ENCODE measurements at regions not wholly inside any gene's neighbourhood (a gene's known extent, or its start where the extent isn't known, plus 50 kb on each side); places are given as distances from the start of the nearest gene placed in this dataset.

DNA sequence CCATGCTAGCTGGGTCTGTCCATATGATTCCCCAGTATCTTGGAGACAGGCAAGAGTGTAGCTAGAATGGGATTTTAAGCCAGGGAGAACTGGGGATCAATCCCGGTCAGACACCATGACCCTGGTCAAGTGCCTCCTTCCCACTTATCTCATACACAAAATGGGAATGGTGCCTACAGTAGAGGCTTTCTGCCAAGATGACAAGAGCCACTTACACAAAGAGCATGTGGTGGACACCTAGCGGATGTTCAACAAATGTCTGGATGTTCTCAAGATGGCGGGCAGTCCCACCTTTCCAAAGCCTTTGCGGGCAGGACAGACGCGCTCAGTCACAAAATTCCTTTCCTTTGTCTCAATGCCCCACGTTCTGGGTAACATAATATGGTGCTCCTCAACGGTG is 57.3 kb downstream of the MAF start:
- intact Hi-C loops (cut with DNase I), result no loop called here
- ATAC-seq (ENCODE audit: poor library complexity) (peak; percentile 84), DNase-seq (no peak)

DNA sequence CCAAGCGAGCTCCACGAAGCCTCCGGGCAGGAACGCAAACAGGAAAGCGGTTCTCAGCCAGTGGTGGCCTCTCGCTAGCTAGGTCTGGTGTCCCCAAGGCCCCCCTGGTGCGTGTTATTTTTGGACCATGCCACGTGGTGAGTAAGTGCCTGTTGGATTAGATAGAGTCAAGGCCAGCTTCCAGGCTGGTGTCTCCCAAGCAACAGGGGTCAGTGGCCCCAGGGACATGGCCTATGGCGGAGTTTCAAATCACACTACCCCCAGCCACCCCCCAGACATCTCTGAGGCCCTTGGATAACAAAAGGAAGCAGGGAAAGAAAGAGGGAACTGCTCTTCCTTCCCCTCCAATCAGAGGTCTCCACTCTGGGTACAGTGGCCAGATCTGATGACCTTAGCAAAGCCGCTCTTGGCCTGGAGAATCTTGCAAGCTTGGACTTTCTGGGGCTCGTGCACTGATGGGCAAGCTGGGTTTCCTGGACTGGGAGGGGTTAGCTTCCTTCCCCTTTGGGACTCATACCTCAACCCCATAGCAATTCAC is 58.2 kb downstream of the MAF start:
- intact Hi-C loops (cut with DNase I), result no loop called here
- peak; percentile 79 for DNase-seq
- ATAC-seq (ENCODE audit: poor library complexity), result peak; percentile 91

DNA sequence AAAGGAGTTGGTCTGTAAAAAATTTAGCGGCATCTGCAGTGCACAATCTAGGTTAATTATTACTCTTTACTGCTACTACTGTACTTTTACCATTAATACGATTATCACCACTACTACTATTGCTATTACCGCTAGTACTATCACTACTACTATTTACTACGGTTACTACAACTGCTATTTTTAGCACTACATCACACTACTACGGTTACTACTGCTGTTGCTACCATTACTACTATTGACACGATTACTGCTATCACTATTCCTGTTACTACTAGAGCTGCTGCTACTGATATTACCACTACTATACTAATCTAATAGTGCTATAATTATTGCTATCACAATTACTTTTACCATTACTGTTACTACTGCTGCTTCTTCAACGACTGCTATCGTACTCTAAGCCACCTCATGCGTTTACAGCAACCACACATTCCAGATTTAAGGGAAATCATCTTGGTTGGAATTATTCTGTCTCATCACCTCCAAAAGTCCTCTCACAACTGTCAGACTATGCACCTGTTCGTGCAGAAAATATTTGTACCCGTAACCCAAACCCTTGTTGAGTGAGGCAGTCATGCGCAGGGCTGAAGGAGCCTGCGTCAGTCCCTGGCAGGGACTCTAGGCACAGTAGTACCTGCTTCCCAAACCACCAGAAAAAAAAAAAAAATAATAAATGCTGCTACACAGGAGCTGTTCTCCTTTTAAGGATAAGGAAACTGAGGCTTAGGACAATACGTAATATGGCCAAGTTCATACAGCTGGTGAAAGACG is 59.5 kb downstream of the MAF start:
- no peak for ATAC-seq (ENCODE audit: poor library complexity)
- no peak for DNase-seq
- intact Hi-C loops (cut with DNase I), result no loop called here

DNA sequence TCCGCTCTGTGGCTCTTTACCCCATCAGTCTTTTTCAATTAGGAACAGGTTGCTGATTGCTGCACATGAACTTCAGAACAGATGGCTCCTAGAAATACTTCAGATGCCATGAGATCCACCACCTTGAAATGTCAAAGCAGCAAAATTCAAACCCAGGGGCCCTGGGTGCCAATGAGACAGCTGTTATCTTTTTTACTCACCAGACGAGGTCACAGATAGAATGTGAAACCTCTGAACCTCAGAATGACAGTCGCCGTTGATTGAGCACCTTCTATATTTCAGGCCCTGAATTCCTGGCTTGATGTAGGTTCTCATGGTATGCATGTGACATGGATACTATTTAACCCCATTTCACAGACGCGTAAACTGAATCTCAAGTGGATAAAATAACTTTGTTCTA is 63.0 kb downstream of the MAF start:
- no peak for ATAC-seq (ENCODE audit: poor library complexity)
- no peak for DNase-seq
- intact Hi-C loops (cut with DNase I), result no loop called here

DNA sequence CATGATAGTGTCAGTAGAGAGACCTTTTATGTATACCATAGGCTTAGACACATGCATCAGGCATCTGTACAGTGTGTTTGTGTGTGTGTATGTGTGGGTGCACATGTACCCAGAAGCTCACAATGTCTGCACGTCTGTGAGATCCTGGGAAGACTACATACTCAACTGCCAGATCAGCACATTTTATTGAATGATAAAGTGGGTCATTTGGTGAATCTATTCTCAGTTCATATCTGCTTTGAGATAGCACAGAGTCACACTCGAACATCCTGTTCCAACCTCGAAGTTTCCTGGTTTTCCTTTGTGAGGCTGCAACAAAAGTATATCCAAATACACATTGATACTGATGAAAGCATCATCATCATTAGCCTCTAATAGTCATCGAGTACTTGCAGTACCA is 63.6 kb downstream of the MAF start:
- DNase-seq (no peak), ATAC-seq (ENCODE audit: poor library complexity) (no peak)
- intact Hi-C loops (cut with DNase I), result no loop called here

DNA sequence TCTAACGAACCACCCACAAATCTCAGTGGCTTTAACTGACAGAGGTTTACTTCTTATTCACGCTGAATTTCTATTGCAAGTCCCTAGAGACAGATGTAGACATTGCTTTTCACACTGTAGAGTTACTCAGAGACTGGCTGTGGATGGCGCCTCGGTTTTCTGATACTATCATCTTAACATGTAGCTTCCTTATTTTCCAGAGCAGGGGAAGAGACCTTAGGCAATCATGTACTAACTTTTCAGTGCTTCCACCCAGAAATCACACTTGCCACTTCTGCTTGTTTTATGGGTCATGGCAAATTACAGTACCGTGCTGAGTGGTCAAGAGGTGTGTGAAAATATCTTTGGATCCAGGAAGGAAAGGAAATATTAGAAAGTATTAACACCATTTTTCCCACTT is 65.4 kb downstream of the MAF start:
- DNase-seq, result no peak
- intact Hi-C loops (cut with DNase I), result no loop called here
- ATAC-seq (ENCODE audit: poor library complexity), result peak; percentile 40

DNA sequence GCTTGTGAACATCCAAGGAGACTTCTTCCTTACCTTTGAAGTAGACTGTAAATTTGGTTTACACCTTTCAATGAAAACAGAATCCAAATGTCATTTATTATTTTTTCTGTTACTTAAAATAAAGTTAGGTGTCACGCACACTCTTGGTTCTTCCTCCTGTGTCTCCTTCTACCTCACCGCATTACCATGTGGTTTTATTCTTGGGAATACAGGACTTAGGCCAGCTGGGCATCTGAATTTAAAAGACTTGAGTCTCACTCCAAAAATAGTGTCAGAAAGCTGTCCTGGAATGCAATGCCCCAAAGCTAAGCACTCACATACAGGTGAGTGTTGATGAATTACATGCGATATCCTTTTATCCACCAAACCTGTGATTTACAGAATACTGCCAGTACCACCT is 66.4 kb downstream of the MAF start:
- ATAC-seq (ENCODE audit: poor library complexity), result no peak
- intact Hi-C loops (cut with DNase I), result no loop called here
- no peak for DNase-seq

DNA sequence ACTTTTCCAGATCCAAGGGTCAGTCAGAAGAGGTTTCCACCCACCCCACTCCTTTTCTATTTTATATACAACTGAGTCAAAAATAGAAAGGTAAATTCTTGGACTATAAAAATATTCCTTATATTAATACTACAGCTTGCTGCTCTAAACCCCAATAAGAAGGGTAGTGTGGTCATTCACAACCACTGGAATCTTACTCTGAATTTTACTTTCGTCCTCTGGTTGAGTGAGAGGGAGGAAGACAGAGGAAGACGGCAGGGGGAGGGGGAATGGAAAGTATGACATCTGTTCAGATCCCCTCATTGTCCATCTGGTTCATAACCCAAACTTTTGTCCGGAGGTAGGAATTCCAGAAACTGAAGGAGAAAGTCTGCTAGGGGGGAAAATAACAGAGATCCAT is 67.2 kb downstream of the MAF start:
- intact Hi-C loops (cut with DNase I), result no loop called here
- ATAC-seq (ENCODE audit: poor library complexity), result no peak
- no peak for DNase-seq

DNA sequence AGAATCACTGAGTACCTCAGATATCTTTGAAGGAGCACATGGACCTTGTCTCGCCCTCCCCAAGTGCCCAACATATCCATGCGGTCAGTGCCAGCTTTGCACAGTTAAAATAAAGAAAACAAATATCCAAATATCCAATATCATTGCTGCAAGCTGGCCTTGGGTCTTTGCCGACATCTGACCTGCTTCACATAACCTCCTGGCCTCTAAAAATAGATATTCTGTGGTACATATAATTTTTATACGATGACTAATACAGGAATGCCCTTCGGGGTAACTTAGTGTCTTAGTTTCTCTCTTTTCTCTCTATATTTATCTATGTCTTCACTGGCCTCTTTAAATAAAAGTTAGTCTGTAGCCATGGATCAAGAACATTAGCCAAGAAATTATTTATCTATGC is 67.8 kb downstream of the MAF start:
- no peak for DNase-seq
- intact Hi-C loops (cut with DNase I), result no loop called here
- ATAC-seq (ENCODE audit: poor library complexity), result peak; percentile 28

DNA sequence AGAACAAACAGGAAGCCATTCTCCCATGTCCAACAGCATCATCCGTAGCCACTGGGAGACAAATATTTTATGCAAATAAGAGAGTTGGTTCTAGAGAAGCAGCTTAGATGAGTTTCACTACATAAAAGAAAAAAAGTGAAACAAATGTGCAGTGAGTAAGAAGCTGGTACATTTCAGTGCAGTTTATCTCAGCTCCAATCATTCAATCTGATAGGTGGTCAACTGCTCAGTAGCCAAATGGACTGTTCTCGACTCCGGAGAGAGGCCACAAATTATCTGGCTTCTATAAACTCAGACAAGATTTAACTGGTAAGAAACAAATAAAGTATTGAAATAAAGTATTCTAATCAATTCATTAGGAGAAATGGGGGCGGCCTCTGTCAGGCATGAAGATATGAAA is 68.3 kb downstream of the MAF start:
- intact Hi-C loops (cut with DNase I), result no loop called here
- ATAC-seq (ENCODE audit: poor library complexity) (no peak), DNase-seq (no peak)

DNA sequence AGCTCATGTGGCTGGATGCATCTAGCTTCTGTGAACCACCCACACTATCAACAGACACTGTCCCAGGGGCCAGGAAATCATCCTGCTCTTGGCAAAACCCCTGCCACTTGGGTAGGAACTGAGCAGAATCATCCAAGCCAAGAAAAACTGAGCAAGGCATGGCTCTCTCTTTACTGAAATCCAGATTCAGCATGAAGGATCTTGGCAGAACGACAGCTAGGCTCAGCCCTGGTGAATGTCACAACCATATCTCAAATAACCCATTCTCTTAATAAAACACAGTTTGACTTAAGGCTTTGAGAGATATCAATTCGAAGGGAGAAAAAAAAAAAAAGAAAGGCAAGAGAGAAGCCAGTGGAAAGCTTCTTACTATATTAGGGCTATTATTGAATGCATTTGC is 72.2 kb downstream of the MAF start:
- ATAC-seq (ENCODE audit: poor library complexity) (peak; percentile 39), DNase-seq (no peak)
- intact Hi-C loops (cut with DNase I), result no loop called here

DNA sequence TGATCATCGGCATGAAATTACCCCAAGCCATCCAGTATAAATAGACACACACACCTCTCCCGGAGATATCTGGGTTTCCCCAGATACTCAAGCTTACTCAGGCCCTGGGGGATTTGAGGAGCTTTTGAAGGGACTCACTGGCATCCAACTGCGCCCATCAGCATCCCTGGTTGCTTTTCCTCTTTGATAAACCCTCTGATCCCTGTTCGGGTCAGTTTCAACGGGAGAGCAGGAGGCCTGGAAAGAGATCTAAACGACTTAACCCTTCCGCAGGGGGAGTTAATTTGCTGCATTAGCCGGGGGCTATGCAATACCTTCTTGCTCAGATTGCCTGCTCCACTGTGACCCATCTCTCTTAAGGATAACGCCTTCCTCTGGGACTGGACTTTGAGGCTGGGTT is 76.6 kb downstream of the MAF start:
- DNase-seq, result no peak
- intact Hi-C loops (cut with DNase I), result no loop called here
- ATAC-seq (ENCODE audit: poor library complexity), result no peak

DNA sequence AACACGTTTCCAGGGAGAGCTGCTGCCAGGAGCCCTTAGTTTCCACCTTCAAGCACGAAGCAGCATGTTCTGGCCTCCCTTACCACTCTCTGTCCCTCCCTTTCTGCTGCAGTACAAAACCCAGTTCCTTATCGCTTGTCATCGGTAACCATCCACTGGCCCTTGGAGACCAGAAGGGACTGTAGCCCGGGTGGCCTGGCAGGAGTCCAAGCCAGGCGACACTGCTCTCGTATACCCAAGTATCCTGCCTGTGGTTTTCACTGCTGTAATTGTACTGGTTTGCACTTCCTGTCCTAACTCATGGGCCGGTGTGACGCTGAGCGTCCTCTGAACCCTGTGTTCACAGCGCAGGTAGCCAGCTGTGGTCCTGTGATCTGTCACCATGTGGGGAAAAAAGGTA is 81.1 kb downstream of the MAF start:
- intact Hi-C loops (cut with DNase I), result no loop called here
- ATAC-seq (ENCODE audit: poor library complexity) (peak; percentile 56), DNase-seq (peak; percentile 77)

DNA sequence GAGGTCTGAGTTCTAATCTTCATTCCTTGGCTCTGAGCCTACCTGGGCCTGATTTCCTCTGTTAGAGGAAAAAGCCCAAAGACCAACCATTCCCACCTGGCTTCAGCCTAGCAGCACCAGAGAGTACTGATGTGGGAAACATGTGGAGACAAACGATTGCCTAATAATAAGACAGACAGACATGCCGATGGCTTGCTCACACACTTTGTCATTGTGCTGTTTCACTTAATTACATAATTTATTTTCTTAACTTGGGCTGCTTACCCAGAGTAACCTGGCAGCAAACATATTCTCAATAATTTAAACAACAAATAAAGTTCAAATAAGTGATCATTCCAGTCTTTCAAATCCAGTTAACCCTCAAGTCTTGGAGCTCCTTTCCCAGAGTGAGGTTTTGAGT is 83.4 kb downstream of the MAF start:
- no peak for DNase-seq
- ATAC-seq (ENCODE audit: poor library complexity), result no peak
- intact Hi-C loops (cut with DNase I), result no loop called here

DNA sequence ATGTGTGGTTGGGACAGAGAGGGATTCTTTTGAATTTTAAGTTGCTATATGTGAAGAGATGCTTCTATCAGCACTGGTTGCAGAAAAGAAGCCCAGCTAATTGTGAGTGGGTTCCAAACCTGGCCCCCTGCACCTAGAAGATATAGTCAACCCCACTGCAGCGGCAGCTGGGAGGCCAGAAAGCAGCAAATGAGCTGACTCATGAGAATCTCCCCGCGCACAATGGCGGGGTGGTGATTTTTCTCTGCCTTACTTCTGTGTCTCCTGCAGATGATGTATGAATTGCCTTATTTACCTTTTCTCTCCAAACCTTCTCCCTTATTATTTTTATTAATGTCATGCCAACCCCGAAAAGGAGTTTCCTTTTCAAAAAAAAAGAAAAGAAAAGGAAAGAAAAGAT is 89.7 kb downstream of the MAF start:
- intact Hi-C loops (cut with DNase I), result no loop called here
- no peak for DNase-seq
- no peak for ATAC-seq (ENCODE audit: poor library complexity)

DNA sequence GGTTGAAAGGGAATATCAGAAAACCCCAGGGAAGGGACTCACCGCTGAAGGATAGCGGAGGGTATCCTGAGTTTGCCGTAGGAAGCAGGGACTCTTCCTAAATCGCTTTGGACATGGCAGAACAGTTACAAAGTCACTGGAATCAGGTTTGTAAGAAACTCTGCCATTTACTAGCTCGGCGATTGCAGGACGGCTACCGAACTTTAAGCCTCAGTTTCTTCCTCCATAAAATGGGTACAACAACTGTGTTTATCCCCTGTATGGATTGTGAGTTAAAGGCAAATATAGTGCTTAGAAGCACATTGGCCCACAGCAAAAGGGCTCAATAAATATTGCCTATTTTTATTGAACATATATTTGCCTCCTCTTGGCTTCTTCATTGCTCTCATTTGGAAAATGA is 90.6 kb downstream of the MAF start:
- intact Hi-C loops (cut with DNase I), result no loop called here
- ATAC-seq (ENCODE audit: poor library complexity), result no peak

DNA sequence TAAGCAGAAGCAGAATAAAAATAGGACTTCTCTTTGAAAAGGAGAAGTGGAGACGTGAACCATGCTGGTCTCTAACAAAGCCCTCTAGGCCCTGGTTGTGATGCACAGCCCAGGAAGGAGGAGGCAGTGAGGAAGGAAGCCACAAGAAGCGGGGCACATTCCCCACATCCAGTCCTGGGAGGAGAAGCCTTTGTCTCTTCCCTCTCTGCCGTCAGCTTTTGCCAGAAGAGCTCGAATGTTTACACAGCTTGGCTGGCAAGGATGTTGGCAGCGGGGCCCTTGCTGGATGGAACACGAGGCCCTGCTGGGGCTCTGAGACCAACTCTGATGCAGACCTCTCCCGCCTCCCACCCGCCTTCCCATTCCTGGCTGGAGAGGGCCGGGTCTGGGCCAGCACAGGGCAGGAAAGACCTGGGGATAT is 91.3 kb downstream of the MAF start:
- peak; percentile 62 for DNase-seq
- peak; percentile 77 for ATAC-seq (ENCODE audit: poor library complexity)
- intact Hi-C loops (cut with DNase I), result no loop called here

More for the DNA sequence above, 90.6 kb downstream of the MAF start:
- DNase-seq, result no peak

DNA sequence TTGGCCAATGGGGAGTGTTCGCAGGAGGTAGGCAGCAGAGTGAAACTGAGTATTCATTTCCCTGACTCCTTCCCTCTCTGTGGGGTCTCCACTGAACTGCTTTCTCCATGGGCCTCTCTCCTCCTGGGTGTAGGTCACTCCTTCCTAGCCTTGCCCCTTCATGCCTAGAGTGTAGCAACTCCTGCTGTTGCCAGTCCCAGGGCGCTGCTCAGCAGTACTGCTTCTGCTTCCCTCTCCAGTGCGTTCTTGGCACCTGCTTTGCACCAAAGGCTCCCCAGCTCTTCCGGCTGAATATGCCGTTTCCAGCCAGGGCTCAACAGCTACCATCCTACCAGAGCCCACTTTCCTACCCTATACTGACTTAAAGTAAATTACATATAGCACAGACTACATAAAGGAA is 92.2 kb downstream of the MAF start:
- ATAC-seq (ENCODE audit: poor library complexity), result peak; percentile 67
- peak; percentile 52 for DNase-seq
- intact Hi-C loops (cut with DNase I), result no loop called here

DNA sequence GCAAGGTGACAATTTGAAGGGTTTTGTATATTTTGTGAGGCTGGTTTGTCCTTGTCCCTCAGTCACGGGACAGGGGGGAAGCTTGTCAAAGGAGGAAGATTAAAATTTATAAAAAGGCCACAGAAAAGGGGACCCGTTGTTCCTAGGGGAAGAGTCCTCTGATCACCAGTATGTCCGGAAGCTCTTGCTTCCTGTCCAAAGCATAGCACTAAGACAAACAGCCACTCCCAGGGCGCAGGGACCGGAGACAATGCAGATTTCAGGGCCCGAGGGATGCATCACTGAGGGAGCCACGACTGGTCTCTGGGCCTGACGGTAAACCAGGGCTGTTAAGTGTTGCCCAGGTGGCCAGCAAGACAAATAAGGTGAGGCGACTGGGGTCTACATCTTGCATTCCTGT is 95.2 kb downstream of the MAF start:
- peak; percentile 54 for DNase-seq
- intact Hi-C loops (cut with DNase I), result no loop called here
- ATAC-seq (ENCODE audit: poor library complexity), result peak; percentile 49

DNA sequence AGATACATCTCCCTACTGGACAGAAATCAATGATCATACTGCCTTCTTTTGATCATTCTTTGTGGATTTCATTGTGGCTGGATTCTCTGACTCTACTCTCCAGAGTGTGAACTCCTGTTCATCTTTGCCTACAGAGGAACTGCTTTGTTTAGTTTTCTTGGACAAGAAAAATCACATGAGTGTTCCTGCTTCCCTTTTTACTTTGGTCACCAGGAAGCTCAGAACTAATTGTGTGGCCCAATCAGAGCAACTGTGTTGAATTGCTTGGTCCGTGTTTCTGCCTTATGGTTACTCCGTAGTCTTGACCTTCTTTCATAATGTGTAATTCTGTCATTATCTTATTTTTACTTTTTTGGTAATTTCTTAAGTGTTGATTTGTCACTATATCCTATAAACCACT is 97.0 kb downstream of the MAF start:
- no peak for DNase-seq
- intact Hi-C loops (cut with DNase I), result no loop called here
- no peak for ATAC-seq (ENCODE audit: poor library complexity)

DNA sequence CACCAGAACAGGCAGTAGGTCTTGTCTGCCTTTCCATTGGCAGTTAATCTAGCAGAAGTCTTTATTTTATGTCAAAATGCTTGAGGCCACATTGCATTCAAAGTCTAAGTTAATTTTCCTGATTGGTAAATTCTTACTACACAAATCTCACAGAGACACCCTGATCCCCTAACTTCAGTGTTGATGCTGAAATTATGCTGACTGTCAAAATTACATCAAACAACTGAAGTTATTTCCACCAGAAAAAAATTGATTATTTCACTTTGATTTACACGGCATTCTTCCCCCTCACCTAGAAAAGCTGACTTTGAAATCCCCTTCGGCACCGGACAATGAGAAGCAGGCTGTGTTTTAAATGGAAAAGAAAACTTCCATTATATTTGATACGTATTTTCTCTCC is 99.1 kb downstream of the MAF start:
- intact Hi-C loops (cut with DNase I), result no loop called here
- ATAC-seq (ENCODE audit: poor library complexity), result no peak
- DNase-seq, result no peak

Measured in Right ventricle myocardium superior (tissue), 1 donor.